Testis (tissue), 2 donors: ENCODE measurements at regions not wholly inside any gene's neighbourhood (a gene's known extent, or its start where the extent isn't known, plus 50 kb on each side); places are given as distances from the start of the nearest gene placed in this dataset.

Source experiments
- CTCF ChIP-seq, 3 experiments: fragments of 450-650 bp in 2 of 3; fragments of 200-600 bp in 1 of 3; sonication (generic) in 1 of 3; IDR thresholded peaks; one replicate each; pipeline ENCODE4 v1.5.1; 2016 to 2019; ENCODE audit warnings: antibody characterized with exemption in 3 of 3, mild to moderate bottlenecking in 2 of 3, moderate library complexity in 1 of 3
- POLR2A ChIP-seq: fragments of 450-650 bp; IDR thresholded peaks from one replicate; pipeline ENCODE4 v1.6.1; 2017; ENCODE audit warnings: antibody characterized with exemption, mild to moderate bottlenecking, moderate library complexity

GRCh38 chr11:70790671-70791300 is 392.5 kb downstream of the CTTN start:
- TF ChIP-seq CTCF (IDR thresholded peaks at IDR 0.05) (no peak), POLR2A (no peak)
